Keratinocyte (primary cell): ENCODE measurements at regions not wholly inside any gene's neighbourhood (a gene's known extent, or its start where the extent isn't known, plus 50 kb on each side); places are given as distances from the start of the nearest gene placed in this dataset.

Experiments
- DNase-seq: peaks from one replicate; pipeline ENCODE4 v3.0.0-alpha.2; 2011; ENCODE audit warnings: low read depth, missing footprints, low spot score
- FAIRE-seq: peaks from 2 replicates; lab custom pipeline; 2011; peaks lifted over from hg19 to GRCh38; lab: Jason Lieb, UNC
- H2AFZ ChIP-seq: 2 replicates; pipeline ENCODE4 v1.6.0; 2012; ENCODE audit warnings: low read length, control low read depth, inconsistent platforms; ENCODE audit not compliant: control insufficient read depth
- H3K27ac ChIP-seq: 2 replicates; pipeline ENCODE4 v1.5.1; 2011; ENCODE audit warnings: low read length; ENCODE audit not compliant: control insufficient read depth, insufficient read depth
- H3K27me3 ChIP-seq: 3 replicates; pipeline ENCODE4 v1.6.0; 2011; ENCODE audit warnings: low read length; ENCODE audit not compliant: control insufficient read depth, insufficient read depth; ENCODE audit errors: extremely low read depth
- H3K36me3 ChIP-seq, 2 experiments: 2 replicates in 1 of 2; 3 replicates in 1 of 2; pipeline ENCODE4 v1.5.1; 2011; ENCODE audit warnings: low read length in 2 of 2, mild to moderate bottlenecking in 1 of 2; ENCODE audit not compliant: control insufficient read depth in 2 of 2, insufficient read depth in 2 of 2; ENCODE audit errors: extremely low read depth in 1 of 2
- H3K4me1 ChIP-seq: 3 replicates; pipeline ENCODE4 v1.5.1; 2011; ENCODE audit warnings: low read length; ENCODE audit not compliant: control insufficient read depth, insufficient read depth; ENCODE audit errors: extremely low read depth
- H3K4me2 ChIP-seq: 3 replicates; pipeline ENCODE4 v1.6.0; 2011; ENCODE audit warnings: low read depth, low read length; ENCODE audit not compliant: control insufficient read depth, insufficient read depth; ENCODE audit errors: extremely low read depth
- H3K4me3 ChIP-seq, 3 experiments: fragments of 200-600 bp in 1 of 3; sonication (generic) in 1 of 3; 2 replicates in 2 of 3; 3 replicates in 1 of 3; pipeline ENCODE4 v1.5.1; 2011 to 2016; ENCODE audit warnings: low read length in 3 of 3, mild to moderate bottlenecking in 3 of 3, control low read depth in 2 of 3, inconsistent platforms in 1 of 3, low read depth in 1 of 3, mixed read lengths in 1 of 3, mixed run types in 1 of 3, moderate library complexity in 1 of 3; ENCODE audit not compliant: control insufficient read depth in 2 of 3, insufficient read depth in 2 of 3; ENCODE audit errors: extremely low read depth in 1 of 3
- H3K79me2 ChIP-seq: 2 replicates; pipeline ENCODE4 v1.6.0; 2012; ENCODE audit warnings: low read length; ENCODE audit not compliant: control insufficient read depth, insufficient read depth
- H3K9ac ChIP-seq: 3 replicates; pipeline ENCODE4 v1.6.0; 2011; ENCODE audit warnings: low read length; ENCODE audit not compliant: control insufficient read depth, insufficient read depth; ENCODE audit errors: extremely low read depth
- H3K9me1 ChIP-seq: 3 replicates; pipeline ENCODE4 v1.6.0; 2011; ENCODE audit warnings: low read length; ENCODE audit not compliant: control insufficient read depth, insufficient read depth; ENCODE audit errors: extremely low read depth
- H3K9me3 ChIP-seq: 2 replicates; pipeline ENCODE4 v1.5.1; 2012; ENCODE audit warnings: low read depth, low read length; ENCODE audit not compliant: control insufficient read depth
- H4K20me1 ChIP-seq: 3 replicates; pipeline ENCODE4 v1.6.0; 2011; ENCODE audit warnings: low read length; ENCODE audit not compliant: control insufficient read depth, insufficient read depth; ENCODE audit errors: extremely low read depth
- CTCF ChIP-seq, 3 experiments: IDR thresholded peaks in 1 of 3; conservative IDR thresholded peaks in 1 of 3; optimal IDR thresholded peaks in 1 of 3; 2 replicates in 2 of 3; 3 replicates in 1 of 3; pipeline versions ENCODE3 to v1.5.1; 2011; ENCODE audit warnings: low read length in 3 of 3, mild to moderate bottlenecking in 3 of 3, moderate library complexity in 2 of 3, control low read depth in 1 of 3, inconsistent platforms in 1 of 3; ENCODE audit not compliant: insufficient read depth in 2 of 3; ENCODE audit errors: extremely low read depth in 1 of 3
- EZH2 ChIP-seq: IDR thresholded peaks from one replicate; pipeline ENCODE4 v1.6.1; 2012; ENCODE audit warnings: inconsistent platforms, mild to moderate bottlenecking, low read length, moderate library complexity
- dilution Hi-C: fragments of 300-500 bp; cut with MboI; formaldehyde crosslinking; loops from one replicate; pipeline ENCODE4 v1.7.0; 2020; ENCODE audit warnings: low sequenced_read_pairs; ENCODE audit not compliant: extremely low pct_ligation_motif_present

- dilution Hi-C loops = no loop called here
- H3K79me2 ChIP-seq = no peaks in the 10 kb centered on the region
Observed at GRCh38 chr2:2806711-2807110, 475.6 kb upstream of the MYT1L start.

DNA sequence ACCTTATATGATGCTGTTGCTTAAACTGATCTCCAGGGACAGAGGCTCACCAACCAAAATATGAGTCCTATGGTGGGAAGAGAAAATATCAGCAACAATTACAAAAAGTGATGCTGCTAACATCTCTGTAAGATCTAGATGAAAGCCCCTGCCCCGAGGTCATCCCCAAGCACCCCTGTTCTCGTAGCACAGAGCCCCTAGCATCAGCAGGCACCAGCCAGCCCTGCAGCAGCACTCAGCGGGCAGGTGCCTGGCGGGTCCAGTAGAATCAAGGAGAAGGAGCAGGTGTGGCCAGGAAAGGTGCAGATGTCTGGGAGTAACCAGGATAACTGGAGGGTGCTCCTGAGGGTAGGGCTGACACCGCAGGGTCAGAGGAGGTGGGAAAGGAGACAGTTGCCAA lies 474.2 kb upstream of the MYT1L start:
- Histone ChIP-seq H2AFZ (no peak overlapping the region), H3K4me2 (no peak overlapping the region), H4K20me1 (no peaks in the 10 kb centered on the region), H3K9ac (no peak overlapping the region), H3K36me3 (no peaks in the 10 kb centered on the region), H3K27me3 (no peaks in the 10 kb centered on the region), H3K4me1 (no peaks in the 10 kb centered on the region), H3K4me3 (no peak overlapping the region), H3K27ac (no peak overlapping the region), H3K79me2 (no peaks in the 10 kb centered on the region), H3K9me3 (no peaks in the 10 kb centered on the region), H3K9me1 (no peaks in the 10 kb centered on the region)
- TF ChIP-seq EZH2 = no peak
- TF ChIP-seq CTCF (optimal IDR thresholded peaks at IDR 0.05 in 1 of 3, IDR thresholded peaks at IDR 0.05 in 1 of 3, conservative IDR thresholded peaks at IDR 0.05 in 1 of 3; ENCODE audit: extremely low read depth in 1 of 3, insufficient read depth in 2 of 3, low read length in 3 of 3) = no peak
- FAIRE-seq (no peak), DNase-seq (no peak)
- dilution Hi-C loops = no loop called here

More at GRCh38 chr2:2806711-2807110, 475.6 kb upstream of the MYT1L start:
- H3K4me2 ChIP-seq = no peak overlapping the region
- H3K4me3 ChIP-seq = no peak overlapping the region
- H3K9me3 ChIP-seq = no peaks in the 10 kb centered on the region
- no peaks in the 10 kb centered on the region for H4K20me1 ChIP-seq
- FAIRE-seq (no peak), DNase-seq (no peak)
- H3K27me3 ChIP-seq = no peaks in the 10 kb centered on the region
- H3K36me3 ChIP-seq = no peaks in the 10 kb centered on the region
- no peak overlapping the region for H3K27ac ChIP-seq
- no peak overlapping the region for H2AFZ ChIP-seq
- no peaks in the 10 kb centered on the region for H3K9me1 ChIP-seq
- H3K4me1 ChIP-seq = no peaks in the 10 kb centered on the region
- no peak for TF ChIP-seq CTCF (optimal IDR thresholded peaks at IDR 0.05 in 1 of 3, IDR thresholded peaks at IDR 0.05 in 1 of 3, conservative IDR thresholded peaks at IDR 0.05 in 1 of 3; ENCODE audit: extremely low read depth in 1 of 3, insufficient read depth in 2 of 3, low read length in 3 of 3)
- no peak for TF ChIP-seq EZH2
- H3K9ac ChIP-seq = no peak overlapping the region
